ENCODE measurements at regions not wholly inside any gene's neighbourhood (a gene's known extent, or its start where the extent isn't known, plus 50 kb on each side); places are given as distances from the start of the nearest gene placed in this dataset.

DNA sequence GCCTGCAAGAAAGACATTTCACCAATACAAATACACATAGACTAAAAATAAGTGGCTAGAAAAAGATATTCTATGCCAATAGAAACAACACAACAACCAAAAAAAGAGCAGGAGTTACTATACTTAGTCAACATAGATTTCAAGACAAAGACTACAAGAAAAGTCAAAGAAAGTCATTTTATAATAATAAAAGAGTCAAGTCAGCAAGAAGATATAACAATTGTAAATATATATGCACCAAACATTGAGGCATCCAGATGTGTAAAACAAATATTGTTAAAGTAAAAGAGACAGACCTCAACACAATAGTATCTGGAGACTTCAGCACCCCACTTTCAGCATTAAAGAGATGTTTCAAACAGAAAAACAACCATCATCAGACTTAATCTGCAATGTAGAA is 104.6 kb downstream of the AMY1C start:
- DNase-seq: no peak

DNA sequence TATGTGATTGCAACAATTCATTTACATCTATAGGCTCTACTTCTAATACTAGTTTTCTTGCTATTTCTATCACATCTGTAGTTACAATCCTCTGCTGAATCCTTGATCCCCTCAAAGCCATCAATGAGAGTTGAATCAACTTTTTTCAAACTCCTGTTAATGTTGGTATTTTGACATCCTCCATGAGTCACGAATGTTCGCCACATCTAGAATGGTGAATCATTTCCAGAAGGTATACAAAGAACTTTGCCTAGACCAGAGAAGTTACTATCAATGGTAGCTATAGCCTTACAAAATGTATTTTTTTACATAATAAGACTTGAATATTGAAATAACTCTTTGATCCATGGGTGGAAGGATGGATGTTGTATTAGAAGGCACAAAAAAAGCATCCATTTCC is 110.0 kb downstream of the AMY1C start:
- no peak for DNase-seq

DNA sequence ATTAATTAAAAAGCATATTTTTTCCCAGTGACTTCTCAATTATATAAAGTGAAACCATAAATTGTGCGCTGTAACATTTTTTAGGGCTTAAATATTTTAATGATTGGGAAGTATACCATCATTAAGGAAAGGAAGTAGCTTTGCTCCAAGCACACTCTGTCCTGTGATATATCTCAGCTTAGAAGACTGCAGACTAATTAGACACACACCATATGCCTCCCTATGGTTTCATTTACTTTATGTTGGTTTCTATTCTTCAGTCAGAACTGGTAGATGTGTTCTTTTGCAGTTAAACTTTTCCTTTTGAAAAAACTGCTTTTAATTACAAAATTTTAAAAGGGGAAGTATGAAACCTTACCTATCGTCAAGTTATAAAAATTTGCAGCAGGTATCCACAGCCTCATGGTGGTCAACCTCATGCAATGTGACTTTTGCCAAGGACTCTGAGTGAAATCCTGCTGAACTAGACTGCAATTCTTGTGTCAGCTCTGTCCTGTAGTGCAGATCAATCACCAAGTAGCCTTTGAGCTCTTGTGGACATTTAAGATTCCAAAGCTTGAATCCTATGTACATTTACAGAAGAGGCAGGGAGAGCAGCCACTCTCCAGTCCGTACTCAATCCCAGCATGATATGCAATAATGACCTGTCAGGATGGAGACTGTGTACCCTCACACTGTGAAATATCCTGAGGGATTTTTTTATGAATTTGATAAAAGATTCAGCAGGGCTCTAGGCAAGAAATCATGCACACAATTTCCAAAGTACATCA is 149.1 kb downstream of the AMY1C start:
- DNase-seq: no peak

DNA sequence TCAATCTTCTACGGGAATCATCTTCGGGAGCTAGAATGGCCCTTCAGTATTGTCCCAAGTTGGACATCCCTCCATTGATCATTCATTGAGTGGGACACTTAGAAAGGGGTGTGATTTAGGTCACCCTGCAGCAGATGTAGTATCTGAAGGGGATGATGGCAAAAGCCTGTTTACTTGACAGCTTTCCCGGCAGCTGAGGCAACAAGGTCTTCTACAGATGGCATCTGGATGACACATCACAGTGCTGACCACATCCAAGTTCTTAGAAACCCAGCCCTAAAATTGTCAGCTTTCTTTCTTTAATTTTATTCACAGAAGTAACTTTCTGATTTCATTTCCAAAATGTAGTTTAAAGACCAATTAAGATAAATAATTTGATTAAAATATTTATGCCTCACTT is 150.3 kb downstream of the AMY1C start:
- no peak for DNase-seq

DNA sequence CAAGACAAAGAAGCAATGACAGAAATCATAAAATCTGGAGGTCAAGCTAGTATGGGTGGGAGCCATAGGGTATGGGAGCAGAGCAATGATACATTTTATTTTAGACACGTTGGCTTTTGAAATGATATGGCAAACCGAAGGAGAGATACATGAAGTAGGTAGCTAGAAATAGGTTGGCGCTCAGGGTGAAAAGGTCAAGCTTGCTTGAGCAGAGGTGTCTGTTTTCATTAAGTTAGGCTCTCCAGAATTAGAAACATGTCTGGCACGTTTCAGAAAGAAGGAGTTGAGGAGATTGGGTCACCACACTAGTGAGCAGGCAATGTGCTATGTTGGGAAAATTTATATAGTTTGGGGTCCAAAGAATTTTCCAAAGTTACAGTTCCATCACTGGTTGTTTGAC is 151.4 kb downstream of the AMY1C start:
- DNase-seq: no peak

DNA sequence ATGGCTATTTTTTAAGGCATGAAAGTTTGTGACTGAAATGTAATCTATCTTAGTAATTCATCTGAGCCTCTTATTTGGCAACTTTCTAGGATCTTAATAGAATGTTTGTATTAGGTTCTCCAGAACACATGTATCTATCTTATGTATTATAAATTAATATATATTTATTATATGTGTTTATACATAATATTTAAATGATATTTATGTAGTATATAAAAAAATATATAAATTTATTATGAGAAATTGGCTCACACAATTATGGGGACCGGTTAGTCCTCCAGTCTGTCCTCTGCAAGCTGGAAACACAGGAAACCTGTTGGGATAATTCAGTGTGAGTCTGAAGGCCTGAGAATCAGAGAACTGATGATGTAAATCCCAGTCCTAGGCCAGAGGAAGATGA is 155.7 kb downstream of the AMY1C start:
- DNase-seq: no peak

DNA sequence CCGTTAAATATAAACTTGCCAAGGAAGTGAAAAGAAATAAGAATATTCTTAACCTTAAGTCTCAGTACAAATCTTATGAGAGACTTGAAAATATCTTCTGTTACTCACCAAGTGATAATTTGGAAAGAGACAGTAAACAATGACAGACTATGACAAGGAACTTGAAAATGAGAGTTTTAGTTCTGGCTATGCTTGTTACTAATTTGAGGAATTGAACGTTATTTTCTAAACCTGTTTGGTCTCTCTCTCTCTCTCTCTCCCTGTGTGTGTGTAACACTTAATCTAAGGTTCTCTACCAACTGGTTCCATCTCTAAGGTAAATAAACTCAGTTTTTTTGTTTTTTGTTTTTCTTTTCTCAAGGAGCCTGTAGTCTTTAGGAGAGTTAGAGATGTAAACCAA is 161.8 kb downstream of the AMY1C start:
- no peak for DNase-seq

DNA sequence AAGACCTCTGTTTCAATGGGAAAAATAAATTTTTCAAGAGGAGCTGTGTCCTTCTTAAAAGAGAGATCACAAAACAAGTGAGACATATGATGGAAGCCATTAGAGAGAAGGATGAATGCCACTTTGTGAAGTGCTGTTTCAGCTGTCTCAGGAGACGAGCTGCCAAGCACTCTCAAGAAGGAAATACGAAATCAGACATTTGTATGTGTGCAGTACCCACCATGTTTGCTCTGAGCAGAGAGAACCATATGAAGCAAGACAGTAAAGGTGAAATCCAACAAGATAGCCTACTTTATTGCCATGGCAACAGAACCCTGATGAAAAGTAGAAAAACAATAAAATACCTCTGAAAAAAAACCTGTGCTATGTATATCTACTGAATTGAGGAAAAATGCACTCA is 168.1 kb downstream of the AMY1C start:
- no peak for DNase-seq

DNA sequence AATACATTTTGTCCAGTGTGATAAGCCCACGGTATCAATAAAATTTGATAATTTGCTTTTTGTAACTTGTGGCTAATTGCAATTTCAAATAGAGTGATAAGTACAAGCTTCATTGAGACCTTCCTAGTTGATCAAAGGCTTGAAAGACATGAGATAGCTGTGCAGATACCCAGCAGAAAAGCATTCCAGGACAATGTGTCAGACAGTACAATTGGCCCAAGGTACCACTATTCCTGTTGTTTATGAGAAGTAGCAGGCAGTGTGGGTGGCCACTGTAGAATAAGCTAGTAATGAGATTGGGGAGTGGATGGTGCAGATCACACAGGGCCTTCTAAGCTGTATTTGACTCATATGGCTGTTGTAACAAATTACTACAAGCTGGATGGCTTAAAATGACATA is 182.2 kb downstream of the AMY1C start:
- no peak for DNase-seq

DNA sequence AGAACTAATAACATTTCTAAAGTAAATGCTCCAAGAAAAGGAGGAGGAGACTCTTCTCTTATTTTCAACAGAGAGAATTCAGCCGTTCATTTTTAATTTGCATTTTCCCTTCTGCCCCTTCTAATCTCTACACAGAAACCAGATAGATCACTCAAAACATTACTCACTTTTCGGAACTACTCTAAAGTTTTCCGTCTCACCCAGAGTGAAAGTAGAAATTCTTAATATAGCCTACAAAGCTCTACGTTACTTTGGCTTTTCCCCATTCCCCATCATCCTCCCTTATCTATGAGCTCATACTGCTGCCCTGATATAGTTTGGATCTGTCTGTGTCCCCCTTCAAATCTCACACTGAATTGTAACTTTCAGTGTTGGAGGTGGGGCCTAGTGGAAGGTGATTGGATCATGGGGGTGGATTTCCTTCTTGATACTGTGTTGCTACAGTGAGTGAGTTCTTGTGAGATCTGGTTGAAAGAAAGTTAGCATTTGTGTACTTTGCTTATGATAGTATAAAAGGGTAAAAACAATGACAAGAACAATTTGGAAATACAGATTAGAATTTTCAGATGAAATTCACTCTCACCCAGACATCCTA is 188.2 kb downstream of the AMY1C start:
- DNase-seq: no peak

DNA sequence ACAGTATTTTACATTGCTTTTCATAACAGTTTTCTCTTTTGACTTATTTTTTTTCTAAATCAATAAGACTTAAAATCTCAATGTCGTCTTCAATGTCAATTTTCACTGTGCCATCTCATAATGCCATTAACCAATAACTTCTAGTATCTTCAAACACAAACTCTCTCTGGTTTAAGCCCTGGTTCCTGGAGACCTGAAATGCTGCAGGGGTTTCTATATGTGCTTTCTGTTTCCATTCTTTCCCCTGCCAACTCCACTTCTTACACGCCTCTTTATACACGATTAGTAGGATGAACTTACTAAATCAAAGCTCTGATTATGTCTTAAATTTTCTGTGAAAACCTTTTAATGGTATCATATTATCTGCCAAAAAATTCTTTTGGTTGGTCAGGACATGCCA is 191.4 kb downstream of the AMY1C start:
- no peak for DNase-seq

DNA sequence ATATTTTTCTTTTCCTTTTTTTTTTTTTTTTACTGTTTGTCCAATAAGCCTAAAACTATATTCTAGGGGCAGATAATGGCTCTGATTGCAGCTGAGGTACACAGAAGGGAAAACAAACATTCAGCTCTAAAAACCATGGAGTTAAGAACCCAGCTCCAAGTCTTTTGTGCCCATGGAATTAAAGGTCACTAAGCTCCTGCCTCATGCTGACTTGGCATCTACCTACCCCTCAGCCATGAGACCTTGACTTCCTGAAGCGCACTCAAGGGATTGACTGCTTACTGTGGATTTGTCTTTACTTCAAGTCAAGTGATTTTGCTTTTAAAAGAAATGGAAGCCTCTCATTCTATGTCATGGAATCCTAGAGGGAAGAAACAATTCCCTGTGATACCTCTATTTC is 192.3 kb downstream of the AMY1C start:
- DNase-seq: no peak

DNA sequence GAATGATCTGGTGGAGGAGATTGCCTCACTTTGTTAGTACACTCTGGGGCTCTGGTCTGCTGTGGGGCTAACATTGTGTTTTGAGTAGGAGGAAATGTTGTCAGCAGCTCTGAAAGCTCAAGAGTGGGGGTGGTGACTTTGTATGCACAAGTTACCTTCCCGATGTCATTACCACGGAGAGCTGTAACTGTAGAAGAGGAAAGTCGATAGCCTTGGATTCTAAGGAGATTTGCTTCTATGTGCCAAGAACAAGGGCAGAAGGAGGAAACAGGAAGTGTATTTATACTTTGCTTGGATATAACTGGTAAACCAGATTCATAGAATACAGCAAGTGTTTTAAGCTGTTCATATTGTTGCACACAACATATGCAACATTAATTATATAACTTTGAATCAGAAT is 196.1 kb downstream of the AMY1C start:
- no peak for DNase-seq

DNA sequence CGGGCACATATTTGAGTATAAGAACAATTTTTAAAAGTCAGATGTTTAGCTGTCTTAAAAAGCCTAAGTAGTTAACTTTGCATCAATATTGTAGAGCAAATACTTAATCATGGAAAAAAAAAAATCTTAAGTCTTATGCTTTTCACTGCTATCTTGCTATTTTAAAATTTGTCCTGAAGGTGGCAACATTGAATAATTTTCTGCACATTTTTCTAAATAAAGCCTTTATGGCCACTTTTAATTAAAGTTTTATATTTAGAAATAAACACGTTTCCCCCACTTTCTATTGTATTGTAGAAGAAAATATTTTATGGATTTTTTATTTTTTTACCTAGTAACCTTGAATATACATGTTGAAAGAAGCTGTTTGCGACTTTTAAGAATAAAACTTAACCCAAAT is 198.8 kb downstream of the AMY1C start:
- DNase-seq: no peak

DNA sequence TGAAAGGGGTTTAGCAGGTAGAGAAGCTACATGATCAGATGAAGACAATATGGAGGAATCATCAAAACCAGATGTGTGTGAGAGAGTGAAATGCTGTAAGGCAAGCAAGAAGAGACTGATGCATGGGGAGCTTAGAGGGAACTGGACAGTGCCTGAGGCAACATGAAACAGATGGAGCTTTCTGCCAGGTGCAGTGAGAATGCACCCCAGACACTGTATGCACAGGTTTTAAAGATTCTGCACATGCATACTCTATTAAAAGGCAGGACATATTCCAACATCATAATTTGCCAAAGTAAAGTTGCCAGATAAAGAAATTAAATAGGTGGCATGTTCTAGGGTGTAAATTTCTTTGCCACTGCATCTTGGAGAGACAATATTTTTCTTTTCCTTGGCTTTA is 200.1 kb downstream of the AMY1C start:
- DNase-seq: no peak

DNA sequence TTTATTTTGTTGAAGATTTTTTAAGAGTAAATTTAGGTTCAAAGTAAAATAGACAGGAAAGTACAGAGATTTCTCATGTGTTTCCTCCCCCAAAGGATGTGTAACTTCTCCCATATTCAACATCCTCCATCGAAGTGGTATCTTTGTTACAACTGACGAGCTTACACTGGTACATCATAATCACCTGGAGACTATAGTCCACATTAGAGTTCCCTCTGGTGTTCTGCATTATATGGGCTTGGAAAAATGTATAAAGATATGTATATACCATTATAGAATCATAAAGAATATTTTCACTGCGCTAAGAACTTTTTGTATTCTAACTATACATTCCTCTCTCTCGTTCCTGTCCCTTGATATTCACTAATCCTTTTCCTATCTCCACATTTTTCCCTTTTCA is 203.7 kb downstream of the AMY1C start:
- no peak for DNase-seq

DNA sequence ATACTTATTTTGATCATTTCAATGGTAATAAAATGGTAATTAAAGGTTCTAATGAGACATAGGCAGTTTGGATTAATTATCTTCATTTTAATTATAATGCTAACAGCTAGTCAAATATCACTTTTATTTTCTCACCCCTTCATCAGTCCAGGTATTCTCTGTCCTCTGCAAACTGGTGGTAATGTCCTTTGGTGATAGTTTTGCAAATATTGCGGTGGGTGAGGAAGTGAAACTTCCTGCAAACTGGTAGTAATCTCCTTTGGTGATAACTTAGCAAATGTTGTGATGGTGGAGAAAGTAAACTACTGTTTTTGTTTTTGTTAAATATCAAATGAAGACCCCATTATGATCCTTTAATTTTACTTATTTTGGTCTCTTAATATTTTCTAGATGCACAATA is 209.0 kb downstream of the AMY1C start:
- no peak for DNase-seq

DNA sequence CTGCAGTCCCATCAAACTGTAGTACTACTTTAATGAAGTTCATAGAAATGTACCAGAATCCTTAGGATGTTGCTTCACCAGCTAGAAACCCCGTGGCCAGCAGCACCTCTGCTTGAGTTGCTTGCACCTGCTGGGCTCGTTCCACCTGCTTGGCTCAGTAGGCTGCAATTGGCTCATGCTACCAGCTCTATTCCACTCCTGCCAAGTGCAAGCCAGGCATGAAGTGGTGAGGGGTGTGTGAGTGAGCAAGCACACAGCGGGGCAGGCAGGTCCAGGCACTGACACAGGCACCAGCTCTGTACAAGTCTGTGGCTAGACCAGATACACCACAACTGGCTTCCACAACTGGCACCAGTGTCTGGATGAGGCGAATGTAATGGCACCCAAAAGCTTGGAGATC is 209.9 kb downstream of the AMY1C start:
- DNase-seq: no peak

DNA sequence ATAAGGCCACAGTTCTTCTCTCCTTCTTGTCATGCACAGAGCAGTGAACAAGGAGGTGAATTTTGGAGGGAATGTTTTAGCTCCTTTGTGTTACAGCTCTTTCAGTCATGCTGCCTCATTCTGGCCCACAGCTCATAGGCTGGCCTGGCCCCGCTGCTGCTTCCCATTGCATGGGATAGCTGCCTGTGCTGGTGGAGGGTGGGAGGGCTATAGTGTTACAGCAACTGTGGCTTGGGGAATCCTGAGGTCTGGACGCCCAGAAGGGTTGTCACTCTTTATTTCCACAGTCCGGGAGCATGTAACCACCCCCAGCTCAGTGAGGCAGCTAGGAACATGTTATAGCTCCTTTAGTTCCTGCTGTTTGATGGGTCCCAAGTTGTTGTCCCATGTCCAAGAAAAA is 210.3 kb downstream of the AMY1C start:
- DNase-seq: no peak

DNA sequence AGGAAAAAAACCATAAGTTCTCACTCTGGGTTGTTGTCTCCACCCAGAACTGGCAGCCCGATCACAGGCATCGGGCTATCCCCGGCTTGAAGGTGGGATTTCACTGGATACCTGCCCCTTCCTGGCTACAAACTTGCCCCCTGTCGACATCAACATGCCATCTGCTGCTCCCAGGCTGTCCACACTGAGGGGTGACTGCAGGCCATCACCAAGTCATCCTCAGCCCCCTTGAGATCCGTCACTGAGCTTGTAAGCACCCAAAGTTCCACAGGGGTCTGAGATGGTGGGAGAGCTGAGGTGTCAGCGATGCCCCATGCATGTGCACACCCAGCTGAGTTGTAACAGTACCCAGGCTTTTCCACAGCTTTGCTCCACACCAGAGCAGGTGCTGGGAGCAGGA is 211.0 kb downstream of the AMY1C start:
- DNase-seq: no peak

DNA sequence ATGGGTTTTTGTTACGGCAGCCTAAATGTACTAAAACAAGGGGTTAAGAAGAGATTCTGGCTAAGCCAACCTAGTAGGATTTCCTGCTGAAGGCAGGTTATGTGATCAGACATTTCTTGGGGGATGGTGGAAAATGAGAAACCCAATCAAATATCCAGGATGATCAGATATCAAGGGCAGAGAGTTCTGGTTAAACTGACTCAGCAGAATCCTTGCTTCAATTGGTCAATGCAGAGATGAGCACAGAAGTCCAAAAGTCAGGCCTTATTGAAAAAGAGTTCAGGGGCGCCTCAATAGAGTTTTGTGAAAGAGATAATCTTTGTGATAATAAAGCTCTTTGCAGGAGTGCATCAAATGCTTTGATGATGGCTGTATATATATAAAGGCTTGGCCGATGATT is 237.1 kb downstream of the AMY1C start:
- no peak for DNase-seq

DNA sequence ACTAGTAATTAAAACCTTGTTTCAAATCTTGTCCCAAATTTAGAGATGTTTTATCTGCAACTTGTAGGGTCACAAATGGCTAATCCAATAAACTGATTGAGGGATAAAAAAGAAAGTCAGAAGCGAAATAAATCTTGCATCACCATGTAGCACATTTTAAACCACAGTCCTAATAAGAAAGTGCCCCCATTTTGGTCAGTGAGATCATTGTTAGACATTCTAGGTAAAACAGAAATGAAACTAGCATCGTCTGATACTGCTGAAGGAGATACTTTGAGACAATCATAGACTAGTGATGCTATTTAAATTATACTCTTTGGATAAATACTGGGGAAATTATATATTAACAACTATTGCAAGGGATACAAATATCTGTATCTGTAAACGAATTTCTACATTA is 247.9 kb downstream of the AMY1C start:
- DNase-seq: no peak

DNA sequence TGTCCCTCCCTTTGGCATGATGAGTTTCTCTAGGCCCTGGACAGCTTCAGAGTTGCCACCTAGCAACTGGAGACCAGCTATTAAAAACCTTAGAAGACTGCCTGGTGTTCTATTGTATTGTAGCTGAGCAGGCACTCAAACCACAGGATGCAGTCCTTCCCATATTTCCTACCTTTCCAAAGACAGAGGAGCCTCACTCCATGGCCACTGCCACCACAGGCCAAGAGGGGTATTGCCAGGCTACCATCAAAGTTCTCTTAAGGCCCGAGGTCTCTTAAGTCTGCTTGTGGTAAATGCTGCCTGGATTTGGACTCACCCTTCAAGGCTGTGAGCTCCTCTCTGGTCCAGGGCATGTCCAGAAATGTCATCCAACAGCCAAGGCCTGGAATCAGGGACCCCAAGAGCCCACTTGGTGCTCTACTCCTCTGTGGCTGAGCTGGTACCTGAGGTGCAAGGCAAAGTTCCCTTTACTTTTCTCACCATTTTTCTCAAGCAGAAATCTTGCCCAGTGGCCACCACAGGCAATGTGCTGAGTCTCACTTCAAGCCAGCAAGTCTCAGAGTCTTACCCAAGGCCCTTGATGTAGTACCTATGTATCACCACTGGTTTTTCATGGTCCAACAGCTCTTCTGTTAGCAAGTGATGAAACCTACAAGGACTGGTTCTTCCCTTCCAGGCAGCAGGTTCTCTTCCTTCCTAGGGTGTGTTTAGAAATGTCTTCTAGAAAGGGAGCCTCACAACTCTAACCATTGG is 269.4 kb downstream of the AMY1C start:
- no peak for DNase-seq

DNA sequence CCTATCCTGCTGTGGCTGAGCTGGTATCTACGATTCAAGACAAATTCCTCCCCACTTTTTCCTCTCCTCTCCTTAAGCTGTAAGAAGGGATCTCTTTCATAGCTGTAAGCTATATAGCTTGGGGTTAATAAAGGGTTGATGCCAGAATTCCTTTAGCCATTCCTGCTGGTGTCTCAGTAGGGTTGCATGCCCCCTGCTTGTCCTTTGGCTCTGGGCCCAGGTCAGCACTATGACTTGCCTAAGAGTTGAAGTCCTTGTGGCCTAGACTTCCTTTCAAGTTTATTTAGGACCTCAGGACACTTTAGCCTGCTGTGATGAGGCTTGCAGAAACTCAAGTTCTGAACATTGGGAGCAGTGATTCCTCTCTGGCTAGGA is 270.0 kb downstream of the AMY1C start:
- no peak for DNase-seq

All from GDM1 (cell line).